CD14-positive monocyte (primary cell): ENCODE measurements at regions not wholly inside any gene's neighbourhood (a gene's known extent, or its start where the extent isn't known, plus 50 kb on each side); places are given as distances from the start of the nearest gene placed in this dataset.

Experiments
- DNase-seq, 3 donors: peaks; one replicate each; pipeline ENCODE4 v3.0.0-alpha.2; 2011 to 2022
- H2AFZ ChIP-seq: 2 replicates; pipeline ENCODE4 v1.6.0; 2012; ENCODE audit warnings: mild to moderate bottlenecking, low read depth, low read length, inconsistent platforms; ENCODE audit not compliant: insufficient read depth, poor library complexity, severe bottlenecking
- H3K27ac ChIP-seq, 2 donors: 1 replicate in 1 of 2; 2 replicates in 1 of 2; pipeline ENCODE4 v1.5.1; 2012 to 2013; ENCODE audit warnings: low read length in 2 of 2, control low read depth in 1 of 2, inconsistent platforms in 1 of 2, low read depth in 1 of 2, mild to moderate bottlenecking in 1 of 2
- H3K27me3 ChIP-seq, 2 donors: one replicate each; pipeline versions ENCODE4 v1.6.0 to v1.6.1; 2011 to 2013; ENCODE audit warnings: low read length in 2 of 2; ENCODE audit not compliant: control insufficient read depth in 2 of 2, insufficient read depth in 2 of 2
- H3K36me3 ChIP-seq, 2 donors: replicated peaks in 1 of 2; 1 replicate in 1 of 2; 2 replicates in 1 of 2; pipeline versions ENCODE4 v1.5.1 to v1.6.1; 2012 to 2013; ENCODE audit warnings: low read length in 2 of 2, control low read depth in 1 of 2, inconsistent platforms in 1 of 2, mild to moderate bottlenecking in 1 of 2; ENCODE audit not compliant: insufficient read depth in 2 of 2, control insufficient read depth in 1 of 2
- H3K4me1 ChIP-seq, 2 donors: 1 replicate in 1 of 2; 2 replicates in 1 of 2; pipeline versions ENCODE4 v1.5.1 to v1.6.1; 2012 to 2013; ENCODE audit warnings: low read length in 2 of 2, control low read depth in 1 of 2, inconsistent platforms in 1 of 2, mild to moderate bottlenecking in 1 of 2, moderate library complexity in 1 of 2; ENCODE audit not compliant: insufficient read depth in 2 of 2, control insufficient read depth in 1 of 2
- H3K4me2 ChIP-seq: replicated peaks from 2 replicates; pipeline ENCODE3; 2012; ENCODE audit warnings: low read length, moderate library complexity, mild to moderate bottlenecking; ENCODE audit not compliant: poor library complexity, severe bottlenecking; ENCODE audit errors: extremely low read depth
- H3K4me3 ChIP-seq, 3 experiments: fragments of 200-600 bp in 1 of 3; sonication (generic) in 1 of 3; replicated peaks in 1 of 3; 1 replicate in 2 of 3; 2 replicates in 1 of 3; pipeline ENCODE4 v1.5.1; 2011 to 2013; ENCODE audit warnings: low read length in 3 of 3, mild to moderate bottlenecking in 3 of 3, control low read depth in 2 of 3, low read depth in 2 of 3, inconsistent platforms in 1 of 3, moderate library complexity in 1 of 3
- H3K79me2 ChIP-seq: 2 replicates; pipeline ENCODE4 v1.6.0; 2012; ENCODE audit warnings: mild to moderate bottlenecking, control low read depth, inconsistent platforms, low read length, moderate library complexity; ENCODE audit not compliant: insufficient read depth
- H3K9ac ChIP-seq: 2 replicates; pipeline ENCODE4 v1.6.0; 2017; ENCODE audit warnings: low read length, mild to moderate bottlenecking; ENCODE audit not compliant: insufficient read depth, poor library complexity, severe bottlenecking
- H3K9me3 ChIP-seq, 2 donors: replicated peaks in 1 of 2; 1 replicate in 1 of 2; 2 replicates in 1 of 2; pipeline versions ENCODE4 v1.5.1 to v1.6.1; 2012 to 2013; ENCODE audit warnings: low read length in 2 of 2, control low read depth in 1 of 2; ENCODE audit not compliant: control insufficient read depth in 1 of 2, insufficient read depth in 1 of 2
- H4K20me1 ChIP-seq: 2 replicates; pipeline ENCODE4 v1.6.0; 2012; ENCODE audit warnings: mild to moderate bottlenecking, low read length, control low read depth, moderate library complexity; ENCODE audit not compliant: insufficient read depth
- H3K27ac Mint-ChIP-seq, 7 donors: one replicate each; pipeline ENCODE4 v1.8.0; 2020; ENCODE audit warnings: mild to moderate bottlenecking in 7 of 7, mixed read lengths in 7 of 7, moderate library complexity in 6 of 7, inconsistent platforms in 2 of 7
- H3K27me3 Mint-ChIP-seq, 3 donors: one replicate each; pipeline ENCODE4 v1.8.0; 2021 to 2022; ENCODE audit warnings: low read depth in 3 of 3, mild to moderate bottlenecking in 3 of 3, mixed read lengths in 3 of 3, moderate library complexity in 3 of 3, inconsistent platforms in 1 of 3
- H3K36me3 Mint-ChIP-seq, 2 donors: one replicate each; pipeline ENCODE4 v1.8.0; 2020; ENCODE audit warnings: mixed read lengths in 2 of 2, inconsistent platforms in 1 of 2, mild to moderate bottlenecking in 1 of 2
- H3K4me1 Mint-ChIP-seq: one replicate; pipeline ENCODE4 v1.8.0; 2020; ENCODE audit warnings: mild to moderate bottlenecking, mixed read lengths
- H3K4me3 Mint-ChIP-seq, 2 donors: one replicate each; pipeline ENCODE4 v1.8.0; 2020; ENCODE audit warnings: mild to moderate bottlenecking in 2 of 2, mixed read lengths in 2 of 2, moderate library complexity in 1 of 2
- H3K9me3 Mint-ChIP-seq, 7 donors: one replicate each; pipeline ENCODE4 v1.8.0; 2020 to 2022; ENCODE audit warnings: mixed read lengths in 7 of 7, mild to moderate bottlenecking in 6 of 7, moderate library complexity in 6 of 7, inconsistent platforms in 2 of 7
- CTCF ChIP-seq: fragments of 200-600 bp; IDR thresholded peaks from one replicate; pipeline ENCODE4 v1.8.0; 2022; ENCODE audit warnings: antibody characterized with exemption, mild to moderate bottlenecking
- WGBS: methylation state at CpG from one replicate; pipeline ENCODE4 v1.1.5; 2013; ENCODE audit warnings: missing lambda C conversion rate; ENCODE audit not compliant: insufficient coverage; 5-methylcytosine and 5-hydroxymethylcytosine counted together
- intact Hi-C, 2 donors: fragments of 100-400 bp; cut with micrococcal nuclease; formaldehyde crosslinking; loops; one replicate each; pipeline versions ENCODE4 v1.15.0 to v1.15.1; 2023

GRCh38 chr10:76631036-76631670, 1006.5 kb downstream of the KCNMA1 start:
- Histone ChIP-seq H3K36me3 (no peaks in the 10 kb centered on the region), H4K20me1 (no peaks in the 10 kb centered on the region), H3K79me2 (no peaks in the 10 kb centered on the region), H3K27me3 (peaks cover 0 to 3% of the 10 kb centered on the region in 2 donors), H3K27ac (no peak overlapping the region), H3K4me1 (no peaks in the 10 kb centered on the region), H3K4me2 (no peak overlapping the region), H3K9me3 (no peaks in the 10 kb centered on the region), H3K4me3 (no peak overlapping the region), H2AFZ (no peak overlapping the region), H3K9ac (no peak overlapping the region)
- no peaks in the 10 kb centered on the region for H3K36me3 Mint-ChIP-seq
- peaks cover 9 to 13% (median 11%) of the 10 kb centered on the region in 3 donors for H3K27me3 Mint-ChIP-seq
- no peaks in the 10 kb centered on the region for H3K4me1 Mint-ChIP-seq
- DNase-seq = no peak
- no peak overlapping the region for H3K27ac Mint-ChIP-seq
- H3K4me3 Mint-ChIP-seq = no peak overlapping the region
- TF ChIP-seq CTCF = no peak
- no peaks in the 10 kb centered on the region for H3K9me3 Mint-ChIP-seq
- WGBS = 74% methylated on average over 4 of the region's 5 CpGs
- intact Hi-C loops = no loop called here

- no peak overlapping the region for H3K4me2 ChIP-seq
- H3K4me1 ChIP-seq = no peaks in the 10 kb centered on the region
- H3K27ac ChIP-seq = no peak overlapping the region
- H3K9me3 ChIP-seq = no peaks in the 10 kb centered on the region
- Mint-ChIP-seq H3K27ac (no peak overlapping the region), H3K27me3 (peaks cover 9 to 13% (median 10%) of the 10 kb centered on the region in 3 donors), H3K9me3 (no peaks in the 10 kb centered on the region), H3K36me3 (no peaks in the 10 kb centered on the region), H3K4me1 (no peaks in the 10 kb centered on the region), H3K4me3 (no peak overlapping the region)
- no peak overlapping the region for H3K9ac ChIP-seq
- no peak for TF ChIP-seq CTCF
- WGBS = no CpG with 5 or more reads among the region's 1 CpG
- H4K20me1 ChIP-seq = no peaks in the 10 kb centered on the region
- H3K4me3 ChIP-seq = no peak overlapping the region
- no peak overlapping the region for H2AFZ ChIP-seq
- DNase-seq = no peak
- H3K27me3 ChIP-seq = peaks cover 0 to 3% of the 10 kb centered on the region in 2 donors
- H3K79me2 ChIP-seq = no peaks in the 10 kb centered on the region
- H3K36me3 ChIP-seq = no peaks in the 10 kb centered on the region
- intact Hi-C loops = no loop called here
Observed at GRCh38 chr10:76628801-76629200, 1008.8 kb downstream of the KCNMA1 start.
